Right hindlimb (tissue), 1 donor: ENCODE measurements at regions not wholly inside any gene's neighbourhood (a gene's known extent, or its start where the extent isn't known, plus 50 kb on each side); places are given as distances from the start of the nearest gene placed in this dataset.

Source experiments
- DNase-seq: peaks from one replicate; pipeline ENCODE4 v3.0.0-alpha.2; 2018

DNA sequence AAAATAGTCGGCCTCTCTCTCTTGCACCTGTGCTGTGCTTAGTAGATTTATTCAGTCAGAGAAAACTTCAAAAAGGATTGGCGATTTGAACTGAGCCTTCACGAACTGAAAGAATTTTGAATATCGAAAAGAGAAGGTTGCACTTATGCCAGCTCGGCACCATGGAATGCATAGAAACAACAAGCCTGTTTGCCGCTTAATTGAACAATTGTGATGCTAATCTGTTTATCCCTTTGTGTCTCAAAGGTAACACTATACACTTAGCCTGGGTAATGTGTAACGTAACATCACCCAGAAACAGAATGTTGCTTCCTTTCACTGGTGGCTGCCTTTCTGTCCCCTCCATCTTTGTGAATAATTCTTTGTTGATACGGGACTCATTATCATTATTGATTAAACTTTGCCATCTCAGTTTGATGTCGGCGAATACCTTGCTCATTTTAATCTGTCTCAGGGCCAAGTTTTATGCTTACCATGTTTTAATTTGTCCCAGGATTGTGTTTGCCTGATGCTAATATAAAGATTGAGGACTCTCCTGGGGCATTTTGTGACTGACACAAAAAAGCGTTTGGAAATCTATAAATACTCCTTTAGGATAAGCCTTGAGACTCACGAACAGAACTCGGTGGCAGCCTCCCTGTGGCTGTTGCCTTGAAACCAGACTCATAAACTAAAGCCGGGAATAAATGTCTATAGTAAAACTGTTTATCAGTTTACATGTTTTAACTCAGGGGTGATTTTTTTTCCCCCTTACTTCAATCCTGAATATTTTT, 400.5 kb downstream of the RAPGEF2 start:
- no peak for DNase-seq

DNA sequence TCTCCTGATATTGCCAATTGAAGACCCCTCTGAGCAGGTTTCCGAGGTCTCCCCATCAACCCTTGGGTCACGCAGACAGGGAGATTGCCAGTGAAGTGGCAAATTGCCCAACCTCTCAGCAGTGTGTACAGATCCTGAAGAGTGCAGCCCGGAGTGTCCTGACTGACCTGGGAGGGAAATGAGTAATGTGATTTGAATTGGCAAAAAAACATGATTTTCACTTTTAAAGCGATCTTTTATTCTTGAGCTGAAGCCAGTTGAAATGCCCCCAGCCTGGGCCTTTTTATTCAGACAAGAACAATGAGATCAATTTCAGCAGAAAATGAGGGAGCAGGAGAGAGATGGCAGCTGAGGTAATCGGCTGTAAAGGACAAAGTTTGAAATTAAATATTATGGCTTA, 401.8 kb downstream of the RAPGEF2 start:
- no peak for DNase-seq

DNA sequence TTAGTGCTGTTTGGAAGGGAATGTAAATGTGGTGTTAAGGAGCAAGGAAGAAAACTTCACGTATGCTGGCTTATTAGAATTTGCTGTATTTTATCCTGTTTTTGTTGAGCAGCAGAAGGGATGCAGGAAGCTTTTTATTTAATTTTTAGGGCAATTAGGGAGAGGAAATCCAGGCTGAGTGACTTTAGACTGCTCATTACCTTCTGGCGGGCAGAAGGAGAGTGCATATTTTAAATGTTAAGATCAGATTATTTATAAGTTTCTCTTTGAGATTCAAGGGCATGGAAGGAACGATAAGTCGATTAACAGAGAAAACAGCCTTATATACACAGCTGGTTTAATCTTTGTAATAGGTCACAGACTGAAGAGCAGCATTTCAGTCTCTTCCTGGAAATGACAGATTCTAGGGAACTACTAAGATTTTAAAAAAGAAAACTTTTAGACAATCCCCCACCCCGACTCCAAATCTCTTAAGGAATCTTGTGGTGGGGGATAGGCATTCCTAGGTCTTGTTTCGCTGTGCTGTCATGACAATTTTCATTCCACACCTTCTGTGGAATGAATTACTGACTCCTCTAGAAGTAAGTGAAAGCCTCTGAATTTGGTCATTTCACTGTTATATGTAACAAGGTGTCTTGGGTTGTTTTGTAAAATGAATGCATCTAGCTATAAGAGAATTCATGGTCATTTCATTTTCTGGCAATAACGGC, 402.5 kb downstream of the RAPGEF2 start:
- no peak for DNase-seq

- DNase-seq = no peak
Measured at GRCh38 chr4:159506801-159507517, 404.1 kb downstream of the RAPGEF2 start.

- DNase-seq = no peak
Measured at GRCh38 chr4:159508917-159509500, 406.1 kb downstream of the RAPGEF2 start.

GRCh38 chr4:159512348-159512747, 409.5 kb downstream of the RAPGEF2 start:
- no peak for DNase-seq

DNA sequence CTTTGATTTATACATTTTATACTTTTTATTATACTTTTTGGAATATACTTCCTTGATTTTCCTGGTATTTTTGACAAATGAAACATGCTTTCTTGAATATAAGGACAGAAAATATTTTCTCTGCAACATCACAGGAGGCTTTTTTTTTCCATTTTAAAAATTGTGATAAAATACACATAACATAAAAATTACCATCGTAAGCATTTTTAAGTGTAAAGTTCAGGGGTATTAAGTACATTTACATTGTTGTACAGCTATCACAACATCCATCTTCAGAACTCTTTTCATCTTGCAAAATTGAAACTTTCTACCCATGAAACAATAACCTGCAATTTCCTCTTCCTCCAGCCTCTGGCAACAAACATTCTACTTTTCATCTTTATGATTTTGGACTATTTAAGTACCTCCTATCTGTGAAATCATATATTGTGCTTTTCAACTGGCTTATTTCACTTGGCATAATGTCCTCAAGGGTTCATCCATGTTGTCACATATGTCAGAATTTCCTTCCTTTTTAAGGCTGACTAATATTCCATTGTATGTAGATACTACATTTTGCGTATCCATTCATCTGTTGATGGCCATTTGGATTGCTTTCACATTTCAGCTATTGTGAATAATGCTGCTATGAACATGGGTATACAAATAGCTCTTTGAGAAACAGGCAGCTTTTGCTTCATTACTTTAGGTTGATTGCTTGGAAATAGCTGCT, 412.6 kb downstream of the RAPGEF2 start:
- no peak for DNase-seq

DNA sequence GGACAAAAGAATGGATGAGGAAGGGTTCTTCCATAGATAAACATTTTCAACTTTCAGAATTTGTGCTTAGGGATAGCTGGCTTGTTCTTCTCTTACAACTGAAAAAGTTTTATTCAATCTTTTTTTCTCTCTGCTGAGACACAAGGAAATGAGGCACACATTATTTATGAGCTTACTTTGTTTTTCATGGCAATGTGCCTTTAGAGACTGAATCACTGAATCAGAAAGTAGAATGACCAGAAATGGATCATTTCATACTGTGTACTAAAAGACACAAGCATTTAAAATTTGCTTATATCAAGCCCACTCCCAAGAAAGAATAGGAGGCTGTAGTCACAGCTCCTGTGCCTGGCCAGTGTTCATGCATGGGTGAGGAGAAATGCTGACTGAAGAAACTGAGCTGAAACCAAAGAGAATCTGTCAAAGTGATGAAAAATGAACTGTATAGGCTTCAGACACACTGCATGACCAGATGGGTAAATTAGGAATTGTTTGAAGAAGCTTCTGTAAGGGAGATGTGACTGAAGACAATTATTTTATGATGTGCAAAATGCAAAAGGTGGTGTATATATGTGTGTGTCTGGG, 413.8 kb downstream of the RAPGEF2 start:
- DNase-seq = no peak

DNA sequence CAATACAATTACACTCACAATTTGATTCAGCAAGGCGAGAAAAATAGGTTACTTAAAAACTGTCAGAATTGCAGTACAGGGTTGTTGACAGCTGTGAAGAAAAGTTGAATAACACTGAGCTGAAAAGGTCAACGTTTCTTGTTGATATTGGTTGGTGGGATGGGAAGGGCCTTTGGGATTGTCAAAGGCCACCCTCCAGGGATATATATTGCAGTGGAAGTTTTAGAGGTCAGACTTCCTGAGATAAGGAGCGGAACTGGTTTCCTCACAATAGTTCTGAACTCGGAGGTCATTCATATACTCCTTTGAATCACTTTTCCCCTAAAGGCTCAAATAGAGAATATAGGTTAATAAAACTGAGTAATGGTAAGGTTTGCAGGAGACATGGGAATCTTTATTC, 417.2 kb downstream of the RAPGEF2 start:
- no peak for DNase-seq

DNA sequence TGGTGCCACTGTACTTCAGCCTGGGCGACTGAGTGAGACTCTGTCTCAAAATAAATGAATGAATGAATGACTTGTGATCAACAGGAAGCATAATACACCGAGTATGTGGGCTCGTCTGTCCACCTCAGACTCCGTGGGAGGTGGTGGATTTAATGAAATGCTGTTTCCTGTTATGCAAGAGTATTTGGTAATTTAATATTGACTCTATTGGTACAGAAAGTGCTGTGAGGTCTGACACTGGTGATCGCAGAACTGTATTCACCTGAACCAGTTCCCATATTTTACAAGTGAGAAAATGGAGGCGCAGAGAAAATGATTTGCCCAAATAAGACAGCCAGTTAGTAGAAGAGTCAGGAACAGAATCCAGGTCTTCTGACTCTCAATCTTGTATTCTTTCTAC, 423.3 kb downstream of the RAPGEF2 start:
- DNase-seq = no peak

DNA sequence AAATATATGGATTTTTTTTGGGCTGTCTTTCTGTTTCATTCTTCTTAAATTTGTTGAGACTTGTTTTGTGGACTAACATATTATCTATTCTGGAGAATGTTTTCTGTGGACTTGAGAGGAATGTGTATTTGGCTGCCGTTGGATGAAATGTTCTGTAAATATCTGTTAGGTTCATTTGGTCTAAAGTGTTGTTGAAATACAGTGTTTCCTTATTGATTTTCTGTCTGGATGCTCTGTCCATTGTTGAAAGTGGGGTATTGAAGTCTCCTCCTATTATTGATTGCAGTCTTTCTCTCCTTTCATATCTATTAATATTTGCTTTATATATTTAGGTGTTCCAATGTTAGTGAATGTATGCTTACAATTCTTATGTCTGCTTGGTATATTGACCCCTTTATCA, 431.8 kb downstream of the RAPGEF2 start:
- DNase-seq = no peak

- DNase-seq = no peak
Measured at GRCh38 chr4:159538556-159538955, 435.7 kb downstream of the RAPGEF2 start.

DNA sequence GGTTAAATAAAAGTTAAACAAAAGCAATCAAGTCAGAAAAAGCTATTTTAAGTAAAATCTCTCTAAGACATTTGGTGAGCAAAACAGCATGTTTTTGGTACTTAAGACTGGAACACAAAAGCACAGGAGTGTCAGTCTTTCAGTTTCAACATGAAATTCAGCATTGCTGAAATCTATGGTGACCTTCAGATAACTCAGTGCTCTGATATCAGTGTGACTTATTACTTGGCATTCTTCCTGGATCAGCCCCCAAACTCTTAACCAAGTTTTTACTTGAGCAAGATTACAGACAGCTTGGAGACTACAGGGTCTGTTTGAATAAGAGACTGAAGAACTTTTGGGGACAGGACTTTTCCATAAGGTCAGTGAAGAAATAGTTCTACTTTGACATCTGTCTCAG, 437.2 kb downstream of the RAPGEF2 start:
- no peak for DNase-seq

- DNase-seq = no peak
Measured at GRCh38 chr4:159540501-159540900, 437.6 kb downstream of the RAPGEF2 start.

GRCh38 chr4:159541143-159541542, 438.3 kb downstream of the RAPGEF2 start:
- no peak for DNase-seq

DNA sequence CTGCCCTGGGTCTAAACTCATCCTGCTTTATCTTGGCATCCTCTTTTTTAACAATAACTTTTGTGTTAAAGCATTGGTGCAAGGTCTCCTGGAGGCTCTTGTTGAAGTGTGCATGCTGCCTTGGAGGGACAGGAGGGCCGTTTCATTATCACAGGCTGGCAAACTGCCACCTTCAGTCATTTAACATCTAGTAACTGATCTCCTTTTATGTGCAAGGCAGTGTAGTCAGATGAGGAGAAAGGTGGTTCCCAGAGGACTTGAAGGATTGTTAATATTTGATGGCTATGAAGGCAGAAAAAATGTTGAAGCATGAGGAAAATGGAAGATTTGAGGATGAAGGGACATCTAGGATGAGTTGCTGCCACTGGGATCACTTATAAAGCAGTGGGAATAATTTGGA, 439.4 kb downstream of the RAPGEF2 start:
- DNase-seq = no peak

GRCh38 chr4:159543831-159544230, 441.0 kb downstream of the RAPGEF2 start:
- no peak for DNase-seq

GRCh38 chr4:159545556-159545955, 442.7 kb downstream of the RAPGEF2 start:
- no peak for DNase-seq

DNA sequence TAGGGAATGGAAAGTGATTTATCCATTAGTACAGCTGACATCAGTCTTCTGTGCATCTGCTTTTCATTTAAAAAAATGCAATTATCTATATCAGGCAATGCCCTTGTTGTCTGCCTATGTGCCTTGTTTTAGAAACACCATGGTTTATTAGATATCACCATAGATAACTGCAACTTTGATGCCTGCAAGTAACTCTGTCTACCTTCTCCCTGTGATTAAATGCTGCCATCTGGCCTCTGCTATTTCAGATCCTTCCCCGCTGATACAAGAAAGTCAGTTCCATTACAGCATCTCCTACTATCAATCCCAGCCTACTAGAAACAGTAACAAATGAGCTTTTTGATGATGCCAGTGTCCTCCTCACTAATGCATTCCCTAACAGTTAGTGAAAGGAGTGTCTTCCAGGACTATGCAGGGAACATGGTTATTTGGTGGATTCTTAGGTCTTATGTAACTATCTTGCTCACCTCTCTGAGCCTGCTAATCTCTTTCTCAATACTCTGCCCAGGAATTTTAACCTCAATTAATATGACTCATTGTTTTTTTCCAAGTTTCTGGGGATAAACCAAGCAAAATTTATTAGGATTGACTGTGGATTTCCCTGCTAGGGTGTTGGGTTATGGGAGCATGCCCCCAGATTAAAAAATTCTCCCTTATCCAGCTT, 444.9 kb downstream of the RAPGEF2 start:
- no peak for DNase-seq

DNA sequence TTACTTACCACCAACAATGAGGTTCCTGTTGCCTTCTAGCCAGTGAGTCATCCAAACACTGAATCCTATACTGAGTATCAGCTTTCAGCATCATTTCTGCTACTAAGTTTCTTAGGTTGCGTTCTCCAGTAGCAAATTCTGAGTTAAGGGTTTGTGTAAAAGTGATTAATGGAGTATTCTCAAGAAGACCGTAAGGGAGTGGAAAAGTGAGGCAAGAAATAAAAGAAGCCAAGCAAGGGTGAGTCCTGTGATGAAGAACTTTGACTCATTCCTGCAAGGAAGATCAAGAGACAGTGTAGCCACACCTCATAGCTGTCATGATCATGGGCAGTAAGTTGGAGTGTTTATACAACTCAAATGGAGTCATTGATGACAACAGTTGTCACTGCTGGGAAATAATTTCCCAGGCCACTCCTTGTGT, 446.2 kb downstream of the RAPGEF2 start:
- no peak for DNase-seq

GRCh38 chr4:159551281-159551680, 448.4 kb downstream of the RAPGEF2 start:
- no peak for DNase-seq
